ENCODE measurements at regions not wholly inside any gene's neighbourhood (a gene's known extent, or its start where the extent isn't known, plus 50 kb on each side); places are given as distances from the start of the nearest gene placed in this dataset.

DNA sequence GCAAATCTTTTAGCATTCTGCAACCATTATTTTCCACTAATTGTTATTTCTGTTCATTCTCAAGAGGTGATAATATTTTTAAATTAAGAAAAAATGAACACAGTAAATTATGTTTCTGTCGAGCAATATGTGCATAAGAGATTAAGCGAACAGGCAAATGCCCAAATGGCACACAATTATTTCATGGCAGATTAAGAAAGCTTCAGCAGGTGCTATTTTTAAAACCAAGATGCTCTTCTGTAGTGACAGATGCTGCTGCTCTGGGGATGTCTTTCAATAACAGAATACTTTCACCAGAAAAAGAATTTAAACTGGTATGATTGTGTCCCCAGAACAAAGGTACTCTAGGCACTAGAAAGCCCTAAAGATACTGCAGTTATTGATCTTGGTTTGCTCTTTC, 412.7 kb upstream of the SORCS1 start:
- no peaks in the 10 kb centered on the region for H3K36me3 ChIP-seq (ENCODE audit: control insufficient read depth in 2 of 2, insufficient read depth in 2 of 2, low read length in 1 of 2)
- WGBS: 96% methylated on average over 2 of the region's 2 CpGs
- no peaks in the 10 kb centered on the region for H3K9me3 ChIP-seq (ENCODE audit: control insufficient read depth in 2 of 2, insufficient read depth in 1 of 2, low read length in 1 of 2)
- DNase-seq (ENCODE audit: low read depth in 6 of 9, low spot score in 9 of 9): no peak
- no peak overlapping the region for H3K4me3 ChIP-seq (ENCODE audit: low read length in 2 of 2)
- H3K4me1 ChIP-seq (ENCODE audit: control insufficient read depth in 2 of 2, insufficient read depth in 2 of 2, low read length in 2 of 2): no peaks in the 10 kb centered on the region
- H3K27me3 ChIP-seq (ENCODE audit: control insufficient read depth in 2 of 2, insufficient read depth in 1 of 2, low read length in 1 of 2): no peaks in the 10 kb centered on the region
- H3K27ac ChIP-seq (ENCODE audit: low read depth in 1 of 2, low read length in 1 of 2): no peak overlapping the region

- H3K27me3 ChIP-seq (ENCODE audit: control insufficient read depth in 2 of 2, insufficient read depth in 1 of 2, low read length in 1 of 2): no peaks in the 10 kb centered on the region
- no peak for DNase-seq (ENCODE audit: low read depth in 6 of 9, low spot score in 9 of 9)
- H3K4me1 ChIP-seq (ENCODE audit: control insufficient read depth in 2 of 2, insufficient read depth in 2 of 2, low read length in 2 of 2): no peaks in the 10 kb centered on the region
- H3K36me3 ChIP-seq (ENCODE audit: control insufficient read depth in 2 of 2, insufficient read depth in 2 of 2, low read length in 1 of 2): no peaks in the 10 kb centered on the region
- no peak overlapping the region for H3K27ac ChIP-seq (ENCODE audit: low read depth in 1 of 2, low read length in 1 of 2)
- H3K4me3 ChIP-seq (ENCODE audit: low read length in 2 of 2): no peak overlapping the region
- H3K9me3 ChIP-seq (ENCODE audit: control insufficient read depth in 2 of 2, insufficient read depth in 1 of 2, low read length in 1 of 2): no peaks in the 10 kb centered on the region
- 69% methylated on average over 2 of the region's 2 CpGs for WGBS
Measured at GRCh38 chr10:107576746-107577145, 412.2 kb upstream of the SORCS1 start.

- Histone ChIP-seq H3K4me1 (ENCODE audit: control insufficient read depth in 2 of 2, insufficient read depth in 2 of 2, low read length in 2 of 2) (no peaks in the 10 kb centered on the region), H3K27me3 (ENCODE audit: control insufficient read depth in 2 of 2, insufficient read depth in 1 of 2, low read length in 1 of 2) (no peaks in the 10 kb centered on the region), H3K27ac (ENCODE audit: low read depth in 1 of 2, low read length in 1 of 2) (no peak overlapping the region), H3K36me3 (ENCODE audit: control insufficient read depth in 2 of 2, insufficient read depth in 2 of 2, low read length in 1 of 2) (no peaks in the 10 kb centered on the region), H3K4me3 (ENCODE audit: low read length in 2 of 2) (no peak overlapping the region), H3K9me3 (ENCODE audit: control insufficient read depth in 2 of 2, insufficient read depth in 1 of 2, low read length in 1 of 2) (peaks cover 0 to 7% of the 10 kb centered on the region in 2 donors)
- DNase-seq (ENCODE audit: low read depth in 6 of 9, low spot score in 9 of 9): no peak
Measured at GRCh38 chr10:107565014-107565413, 400.5 kb upstream of the SORCS1 start.

DNA sequence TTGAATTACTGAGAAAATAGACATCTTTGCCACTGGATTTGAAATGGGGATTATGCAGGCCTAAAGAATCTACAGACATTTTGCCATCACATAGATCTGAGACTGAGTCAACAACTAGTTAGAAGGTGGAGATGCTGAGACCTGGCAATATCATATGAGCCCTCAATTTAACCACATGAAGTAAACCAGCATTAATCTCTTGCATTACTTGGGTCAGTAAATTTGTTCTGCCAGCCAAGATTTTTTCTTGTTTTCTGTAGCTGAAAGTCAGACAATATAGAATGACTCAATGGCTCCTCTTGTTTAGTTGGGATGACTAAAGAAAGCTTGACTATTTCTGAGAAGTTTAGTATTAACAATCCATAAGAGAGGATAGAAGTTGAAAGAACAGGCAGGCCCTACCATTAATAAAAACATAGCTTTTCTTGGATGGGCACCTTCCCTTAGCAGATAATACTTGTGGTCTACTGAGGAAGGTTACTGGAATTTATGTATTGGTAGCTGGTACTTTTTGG, 396.7 kb upstream of the SORCS1 start:
- Histone ChIP-seq H3K27ac (ENCODE audit: low read depth in 1 of 2, low read length in 1 of 2) (no peak overlapping the region), H3K4me3 (ENCODE audit: low read length in 2 of 2) (no peak overlapping the region), H3K27me3 (ENCODE audit: control insufficient read depth in 2 of 2, insufficient read depth in 1 of 2, low read length in 1 of 2) (no peaks in the 10 kb centered on the region)

DNA sequence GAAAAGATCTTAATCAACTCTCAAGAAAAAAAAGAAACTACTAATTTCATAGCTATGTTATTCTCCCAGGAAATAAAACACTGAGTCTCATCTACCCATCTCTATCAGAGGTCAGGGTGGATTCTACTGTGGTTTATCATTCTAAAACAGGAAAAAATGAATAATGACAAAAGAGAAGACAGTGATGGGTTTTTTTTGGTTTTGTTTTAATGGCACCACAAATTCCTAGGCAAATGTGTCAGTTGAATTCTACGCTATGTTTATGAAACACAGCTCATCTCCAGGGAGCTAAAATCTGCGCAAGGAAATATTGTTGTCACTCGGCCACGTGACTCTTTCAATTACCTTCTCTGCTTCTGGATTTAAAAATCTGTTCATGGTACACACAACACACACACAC, 393.4 kb upstream of the SORCS1 start:
- Histone ChIP-seq H3K27ac (ENCODE audit: low read depth in 1 of 2, low read length in 1 of 2) (no peak overlapping the region), H3K27me3 (ENCODE audit: control insufficient read depth in 2 of 2, insufficient read depth in 1 of 2, low read length in 1 of 2) (no peaks in the 10 kb centered on the region), H3K9me3 (ENCODE audit: control insufficient read depth in 2 of 2, insufficient read depth in 1 of 2, low read length in 1 of 2) (no peaks in the 10 kb centered on the region), H3K36me3 (ENCODE audit: control insufficient read depth in 2 of 2, insufficient read depth in 2 of 2, low read length in 1 of 2) (no peaks in the 10 kb centered on the region), H3K4me1 (ENCODE audit: control insufficient read depth in 2 of 2, insufficient read depth in 2 of 2, low read length in 2 of 2) (no peaks in the 10 kb centered on the region), H3K4me3 (ENCODE audit: low read length in 2 of 2) (no peak overlapping the region)
- 98% methylated on average over 4 of the region's 4 CpGs for WGBS
- no peak for DNase-seq (ENCODE audit: low read depth in 6 of 9, low spot score in 9 of 9)

More for the DNA sequence above, 396.7 kb upstream of the SORCS1 start:
- Histone ChIP-seq H3K36me3 (ENCODE audit: control insufficient read depth in 2 of 2, insufficient read depth in 2 of 2, low read length in 1 of 2) (no peaks in the 10 kb centered on the region), H3K9me3 (ENCODE audit: control insufficient read depth in 2 of 2, insufficient read depth in 1 of 2, low read length in 1 of 2) (no peaks in the 10 kb centered on the region), H3K4me1 (ENCODE audit: control insufficient read depth in 2 of 2, insufficient read depth in 2 of 2, low read length in 2 of 2) (no peaks in the 10 kb centered on the region)
- DNase-seq (ENCODE audit: low read depth in 6 of 9, low spot score in 9 of 9): no peak

DNA sequence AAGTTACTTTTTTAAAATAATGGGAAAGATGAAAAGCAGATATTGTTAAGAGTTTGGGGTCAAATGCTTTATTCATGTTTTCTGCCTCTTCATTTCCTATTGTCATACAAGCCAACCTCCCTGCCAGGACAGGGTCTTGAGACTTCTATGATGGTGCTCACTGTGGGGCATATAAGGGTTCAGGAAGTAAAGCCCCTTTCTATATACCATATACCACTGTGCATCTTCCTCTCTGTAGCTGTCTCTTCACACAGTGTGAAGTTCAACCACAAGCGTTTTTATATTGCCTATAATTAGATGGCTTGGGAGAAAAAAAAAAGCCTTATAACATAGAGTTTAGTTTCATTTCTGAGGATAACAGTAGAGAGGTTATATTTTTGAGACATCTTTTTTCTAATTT, 389.8 kb upstream of the SORCS1 start:
- Histone ChIP-seq H3K9me3 (ENCODE audit: control insufficient read depth in 2 of 2, insufficient read depth in 1 of 2, low read length in 1 of 2) (no peaks in the 10 kb centered on the region), H3K36me3 (ENCODE audit: control insufficient read depth in 2 of 2, insufficient read depth in 2 of 2, low read length in 1 of 2) (no peaks in the 10 kb centered on the region), H3K27me3 (ENCODE audit: control insufficient read depth in 2 of 2, insufficient read depth in 1 of 2, low read length in 1 of 2) (no peaks in the 10 kb centered on the region), H3K27ac (ENCODE audit: low read depth in 1 of 2, low read length in 1 of 2) (no peak overlapping the region), H3K4me3 (ENCODE audit: low read length in 2 of 2) (no peak overlapping the region), H3K4me1 (ENCODE audit: control insufficient read depth in 2 of 2, insufficient read depth in 2 of 2, low read length in 2 of 2) (no peaks in the 10 kb centered on the region)
- WGBS: 80% methylated on average over 1 of the region's 1 CpG
- no peak for DNase-seq (ENCODE audit: low read depth in 6 of 9, low spot score in 9 of 9)

- Histone ChIP-seq H3K27ac (ENCODE audit: low read depth in 1 of 2, low read length in 1 of 2) (no peak overlapping the region), H3K4me3 (ENCODE audit: low read length in 2 of 2) (no peak overlapping the region), H3K9me3 (ENCODE audit: control insufficient read depth in 2 of 2, insufficient read depth in 1 of 2, low read length in 1 of 2) (no peaks in the 10 kb centered on the region), H3K36me3 (ENCODE audit: control insufficient read depth in 2 of 2, insufficient read depth in 2 of 2, low read length in 1 of 2) (no peaks in the 10 kb centered on the region), H3K27me3 (ENCODE audit: control insufficient read depth in 2 of 2, insufficient read depth in 1 of 2, low read length in 1 of 2) (no peaks in the 10 kb centered on the region), H3K4me1 (ENCODE audit: control insufficient read depth in 2 of 2, insufficient read depth in 2 of 2, low read length in 2 of 2) (no peaks in the 10 kb centered on the region)
- 33% methylated on average over 1 of the region's 1 CpG for WGBS
- no peak for DNase-seq (ENCODE audit: low read depth in 6 of 9, low spot score in 9 of 9)
Measured at GRCh38 chr10:107553470-107553869, 389.0 kb upstream of the SORCS1 start.

- DNase-seq (ENCODE audit: low read depth in 6 of 9, low spot score in 9 of 9): no peak
- H3K27me3 ChIP-seq (ENCODE audit: control insufficient read depth in 2 of 2, insufficient read depth in 1 of 2, low read length in 1 of 2): no peaks in the 10 kb centered on the region
- no peaks in the 10 kb centered on the region for H3K9me3 ChIP-seq (ENCODE audit: control insufficient read depth in 2 of 2, insufficient read depth in 1 of 2, low read length in 1 of 2)
- no peaks in the 10 kb centered on the region for H3K36me3 ChIP-seq (ENCODE audit: control insufficient read depth in 2 of 2, insufficient read depth in 2 of 2, low read length in 1 of 2)
- WGBS: 83% methylated on average over 2 of the region's 2 CpGs
- H3K4me3 ChIP-seq (ENCODE audit: low read length in 2 of 2): no peak overlapping the region
- H3K4me1 ChIP-seq (ENCODE audit: control insufficient read depth in 2 of 2, insufficient read depth in 2 of 2, low read length in 2 of 2): no peaks in the 10 kb centered on the region
- no peak overlapping the region for H3K27ac ChIP-seq (ENCODE audit: low read depth in 1 of 2, low read length in 1 of 2)
Measured at GRCh38 chr10:107552963-107553362, 388.5 kb upstream of the SORCS1 start.

DNA sequence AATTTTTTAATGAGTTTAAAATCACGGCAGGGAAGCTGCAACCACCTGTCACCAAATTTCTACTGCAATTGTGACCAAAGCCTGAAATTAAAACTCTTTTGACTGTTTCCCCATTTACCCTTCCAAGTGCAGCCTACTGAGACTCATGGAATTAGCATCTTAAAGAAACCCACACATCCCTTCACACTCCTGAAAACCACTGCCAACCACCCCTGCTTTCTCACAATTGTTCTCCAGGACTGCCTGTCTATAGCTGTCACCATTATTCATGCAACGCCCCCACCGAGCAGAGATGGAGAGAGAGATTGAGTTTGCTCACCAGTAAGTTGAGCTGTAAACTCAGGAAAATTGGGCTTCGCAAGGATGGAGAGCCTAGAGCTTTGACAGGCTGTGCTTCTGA, 383.8 kb upstream of the SORCS1 start:
- no peak overlapping the region for H3K4me3 ChIP-seq (ENCODE audit: low read length in 2 of 2)
- 37% methylated on average over 4 of the region's 4 CpGs for WGBS

GRCh38 chr10:107546986-107547385, 382.5 kb upstream of the SORCS1 start:
- DNase-seq (ENCODE audit: low read depth in 6 of 9, low spot score in 9 of 9): no peak
- Histone ChIP-seq H3K27ac (ENCODE audit: low read depth in 1 of 2, low read length in 1 of 2) (no peak overlapping the region), H3K4me3 (ENCODE audit: low read length in 2 of 2) (no peak overlapping the region), H3K4me1 (ENCODE audit: control insufficient read depth in 2 of 2, insufficient read depth in 2 of 2, low read length in 2 of 2) (no peaks in the 10 kb centered on the region), H3K9me3 (ENCODE audit: control insufficient read depth in 2 of 2, insufficient read depth in 1 of 2, low read length in 1 of 2) (no peaks in the 10 kb centered on the region), H3K36me3 (ENCODE audit: control insufficient read depth in 2 of 2, insufficient read depth in 2 of 2, low read length in 1 of 2) (no peaks in the 10 kb centered on the region), H3K27me3 (ENCODE audit: control insufficient read depth in 2 of 2, insufficient read depth in 1 of 2, low read length in 1 of 2) (no peaks in the 10 kb centered on the region)
- 85% methylated on average over 5 of the region's 5 CpGs for WGBS

More for the DNA sequence above, 383.8 kb upstream of the SORCS1 start:
- Histone ChIP-seq H3K27me3 (ENCODE audit: control insufficient read depth in 2 of 2, insufficient read depth in 1 of 2, low read length in 1 of 2) (no peaks in the 10 kb centered on the region), H3K27ac (ENCODE audit: low read depth in 1 of 2, low read length in 1 of 2) (no peak overlapping the region), H3K9me3 (ENCODE audit: control insufficient read depth in 2 of 2, insufficient read depth in 1 of 2, low read length in 1 of 2) (no peaks in the 10 kb centered on the region), H3K4me1 (ENCODE audit: control insufficient read depth in 2 of 2, insufficient read depth in 2 of 2, low read length in 2 of 2) (no peaks in the 10 kb centered on the region), H3K36me3 (ENCODE audit: control insufficient read depth in 2 of 2, insufficient read depth in 2 of 2, low read length in 1 of 2) (no peaks in the 10 kb centered on the region)
- DNase-seq (ENCODE audit: low read depth in 6 of 9, low spot score in 9 of 9): no peak
